ENCODE measurements at regions not wholly inside any gene's neighbourhood (a gene's known extent, or its start where the extent isn't known, plus 50 kb on each side); places are given as distances from the start of the nearest gene placed in this dataset.

DNA sequence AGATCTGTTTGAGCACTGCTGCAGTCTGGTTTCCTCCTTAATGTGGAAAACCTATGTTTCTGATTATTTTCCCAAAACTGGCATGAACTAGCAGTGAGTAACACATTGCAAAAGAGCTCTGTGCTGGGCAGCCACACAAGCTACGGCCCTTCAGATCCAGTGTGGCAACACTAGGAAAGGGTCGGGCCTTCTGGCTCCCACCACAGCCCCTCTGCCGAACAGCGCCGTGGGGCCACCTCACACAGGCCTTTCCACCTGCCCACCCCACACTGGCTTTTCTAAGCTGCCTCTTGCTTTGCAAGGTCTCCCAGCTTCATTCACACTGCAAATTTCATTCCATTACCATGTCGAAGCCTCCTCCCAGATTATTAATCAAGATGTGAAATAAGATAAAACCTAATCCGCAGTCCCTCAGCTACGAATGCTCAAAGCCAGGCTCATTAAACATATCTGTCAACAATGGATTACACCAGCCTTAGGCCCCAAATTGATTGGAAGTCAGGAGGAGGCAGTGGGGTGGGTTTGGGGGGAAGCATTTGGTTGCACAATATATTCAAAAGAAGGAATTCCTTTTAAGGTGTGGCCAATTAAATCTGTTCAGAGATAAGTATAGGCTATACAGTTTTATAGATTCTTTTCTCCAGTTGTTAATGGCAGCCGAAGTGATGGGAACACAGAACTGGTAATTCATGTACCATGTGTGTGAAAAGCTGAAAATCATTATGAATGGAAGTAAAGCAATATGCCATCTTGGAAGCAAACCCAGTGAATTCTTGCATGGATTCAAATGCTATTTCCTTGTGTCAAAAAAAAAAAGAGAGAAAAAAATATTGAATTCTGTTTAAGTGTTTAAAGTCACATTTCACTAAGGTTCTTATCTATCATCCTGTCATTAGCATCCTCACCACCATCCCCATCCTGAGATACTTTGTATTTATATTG, 223.7 kb downstream of the MTERF1 start:
- DNase-seq (ENCODE audit: low spot score) = no peak
- TF ChIP-seq CTCF (IDR thresholded peaks at IDR 0.05; ENCODE audit: extremely low read depth, missing control alignments) = no peak

GRCh38 chr7:91657483-91658071, 222.9 kb downstream of the MTERF1 start:
- no peak for DNase-seq (ENCODE audit: low spot score)
- TF ChIP-seq CTCF (IDR thresholded peaks at IDR 0.05; ENCODE audit: extremely low read depth, missing control alignments) = no peak

GRCh38 chr7:91659096-91659495, 221.4 kb downstream of the MTERF1 start:
- no peak for TF ChIP-seq CTCF (IDR thresholded peaks at IDR 0.05; ENCODE audit: extremely low read depth, missing control alignments)
- DNase-seq (ENCODE audit: low spot score) = no peak

- TF ChIP-seq CTCF (IDR thresholded peaks at IDR 0.05; ENCODE audit: extremely low read depth, missing control alignments) = no peak
- no peak for DNase-seq (ENCODE audit: low spot score)
Measured at GRCh38 chr7:91660734-91661356, 219.7 kb downstream of the MTERF1 start.

- TF ChIP-seq CTCF (IDR thresholded peaks at IDR 0.05; ENCODE audit: extremely low read depth, missing control alignments) = no peak
Measured at GRCh38 chr7:91661727-91662126, 218.8 kb downstream of the MTERF1 start.

DNA sequence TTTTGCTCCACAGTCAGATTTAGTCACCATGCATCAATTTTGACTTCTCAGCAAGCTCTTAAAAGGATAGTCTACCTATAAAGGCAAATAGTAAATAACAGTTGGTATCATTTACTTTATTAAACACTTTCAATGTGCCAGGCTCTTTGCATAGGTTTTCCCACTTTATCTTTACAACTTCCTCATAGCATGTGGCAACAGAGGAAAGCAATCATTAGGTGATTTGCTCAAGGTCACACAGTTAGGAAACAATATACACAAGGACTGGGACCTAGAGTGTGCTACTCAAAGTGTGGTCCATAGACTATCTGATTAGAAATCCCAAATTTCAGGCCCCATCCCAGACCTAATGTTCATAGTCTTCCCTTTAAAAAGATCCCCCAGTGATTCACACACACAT, 212.3 kb downstream of the MTERF1 start:
- no peak for TF ChIP-seq CTCF (IDR thresholded peaks at IDR 0.05; ENCODE audit: extremely low read depth, missing control alignments)
- DNase-seq (ENCODE audit: low spot score) = no peak

More at GRCh38 chr7:91661727-91662126, 218.8 kb downstream of the MTERF1 start:
- no peak for DNase-seq (ENCODE audit: low spot score)

DNA sequence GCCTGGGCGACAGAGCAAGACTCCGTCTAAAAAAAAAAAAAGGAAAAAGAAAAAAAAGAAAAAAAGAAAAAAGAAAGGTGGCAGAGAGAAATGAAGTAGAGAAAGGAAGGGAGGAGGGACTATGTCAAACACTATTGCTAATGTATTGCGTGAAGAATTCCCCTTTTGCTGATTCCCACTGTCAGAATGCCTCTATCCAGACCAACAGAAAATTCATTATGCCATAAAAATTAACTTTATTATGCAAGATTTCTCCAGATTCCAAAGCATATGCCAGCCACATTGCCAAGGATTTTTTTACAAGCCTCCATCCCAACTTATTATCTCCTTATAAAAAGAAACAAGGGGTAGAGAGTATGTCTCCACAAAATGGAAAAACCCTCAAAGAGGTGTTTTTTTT, 209.3 kb downstream of the MTERF1 start:
- TF ChIP-seq CTCF (IDR thresholded peaks at IDR 0.05; ENCODE audit: extremely low read depth, missing control alignments) = no peak
- DNase-seq (ENCODE audit: low spot score) = no peak
